WTC11 (cell line): ENCODE measurements at regions not wholly inside any gene's neighbourhood (a gene's known extent, or its start where the extent isn't known, plus 50 kb on each side); places are given as distances from the start of the nearest gene placed in this dataset.

Source experiments
- ATAC-seq: fragments of 200-7000 bp; cut with Tn5 transposase; 2 replicates; pipeline ENCODE4 v1.10.0; 2021; ENCODE audit warnings: mild to moderate bottlenecking, moderate library complexity
- CTCF ChIA-PET: fragments of 300-600 bp; sonication (Branson Sonifier 250); formaldehyde crosslinking; loops from one replicate; lab custom pipeline; 2021; ENCODE audit warnings: antibody characterized with exemption; lab: Charles Lee
- POLR2A ChIA-PET: fragments of 350-600 bp; sonication (Branson Sonifier 250); formaldehyde crosslinking; loops from one replicate; lab custom pipeline; 2021; ENCODE audit warnings: antibody characterized with exemption; lab: Charles Lee
- DNase-seq: peaks from one replicate; pipeline ENCODE4 v3.0.0; 2021; ENCODE audit warnings: low spot score
- H3K27ac Mint-ChIP-seq: 2 replicates; pipeline ENCODE4 v1.8.0; 2021; ENCODE audit warnings: mixed read lengths
- H3K27me3 Mint-ChIP-seq: 2 replicates; pipeline ENCODE4 v1.8.0; 2021; ENCODE audit warnings: low read depth, mild to moderate bottlenecking, moderate library complexity, mixed read lengths
- H3K36me3 Mint-ChIP-seq: 2 replicates; pipeline ENCODE4 v1.8.0; 2021; ENCODE audit warnings: mixed read lengths
- H3K4me1 Mint-ChIP-seq: 2 replicates; pipeline ENCODE4 v1.8.0; 2022; ENCODE audit warnings: mixed read lengths
- H3K4me3 Mint-ChIP-seq: 2 replicates; pipeline ENCODE4 v1.8.0; 2021; ENCODE audit warnings: mild to moderate bottlenecking, moderate library complexity, mixed read lengths
- H3K9me3 Mint-ChIP-seq: 2 replicates; pipeline ENCODE4 v1.8.0; 2021; ENCODE audit warnings: mixed read lengths
- HMGA2 ChIP-seq: fragments of 250-450 bp; sonication (Bioruptor Pico); IDR thresholded peaks from 2 replicates; pipeline ENCODE4 v1.4.0; 2021; ENCODE audit warnings: mild to moderate bottlenecking, moderate library complexity
- JUN ChIP-seq: sonication (generic); formaldehyde crosslinking; IDR thresholded peaks from 2 replicates; pipeline ENCODE4 v1.8.0; 2023; ENCODE audit warnings: mild to moderate bottlenecking, missing genetic modification reagents
- NFE2L1 ChIP-seq: sonication (generic); formaldehyde crosslinking; IDR thresholded peaks from 2 replicates; pipeline ENCODE4 v1.8.1; 2023; ENCODE audit warnings: missing genetic modification reagents
- OVOL2 ChIP-seq: fragments of 250-450 bp; sonication (Bioruptor Pico); IDR thresholded peaks from 2 replicates; pipeline ENCODE4 v1.9.0; 2021; ENCODE audit warnings: mild to moderate bottlenecking, borderline replicate concordance
- RELA ChIP-seq: sonication (generic); formaldehyde crosslinking; IDR thresholded peaks from 2 replicates; pipeline ENCODE4 v1.8.1; 2022; ENCODE audit warnings: missing genetic modification reagents, mild to moderate bottlenecking, borderline replicate concordance
- TEAD1 ChIP-seq: sonication (generic); formaldehyde crosslinking; IDR thresholded peaks from 2 replicates; pipeline ENCODE4 v1.8.0; 2022; ENCODE audit warnings: mild to moderate bottlenecking, missing genetic modification reagents
- TF ChIP-seq, protein P1 (sequence below): fragments of 250-450 bp; sonication (Bioruptor Pico); IDR thresholded peaks from 2 replicates; pipeline ENCODE4 v1.9.0; 2021; ENCODE audit warnings: mild to moderate bottlenecking
- TF ChIP-seq, protein P2 (sequence below): sonication (generic); formaldehyde crosslinking; IDR thresholded peaks from 2 replicates; pipeline ENCODE4 v1.8.1; 2022; ENCODE audit warnings: missing genetic modification reagents, borderline replicate concordance
- TF ChIP-seq, protein P3 (sequence below): sonication (generic); formaldehyde crosslinking; IDR thresholded peaks from 2 replicates; pipeline ENCODE4 v1.8.0; 2022; ENCODE audit warnings: mild to moderate bottlenecking, missing genetic modification reagents

DNA sequence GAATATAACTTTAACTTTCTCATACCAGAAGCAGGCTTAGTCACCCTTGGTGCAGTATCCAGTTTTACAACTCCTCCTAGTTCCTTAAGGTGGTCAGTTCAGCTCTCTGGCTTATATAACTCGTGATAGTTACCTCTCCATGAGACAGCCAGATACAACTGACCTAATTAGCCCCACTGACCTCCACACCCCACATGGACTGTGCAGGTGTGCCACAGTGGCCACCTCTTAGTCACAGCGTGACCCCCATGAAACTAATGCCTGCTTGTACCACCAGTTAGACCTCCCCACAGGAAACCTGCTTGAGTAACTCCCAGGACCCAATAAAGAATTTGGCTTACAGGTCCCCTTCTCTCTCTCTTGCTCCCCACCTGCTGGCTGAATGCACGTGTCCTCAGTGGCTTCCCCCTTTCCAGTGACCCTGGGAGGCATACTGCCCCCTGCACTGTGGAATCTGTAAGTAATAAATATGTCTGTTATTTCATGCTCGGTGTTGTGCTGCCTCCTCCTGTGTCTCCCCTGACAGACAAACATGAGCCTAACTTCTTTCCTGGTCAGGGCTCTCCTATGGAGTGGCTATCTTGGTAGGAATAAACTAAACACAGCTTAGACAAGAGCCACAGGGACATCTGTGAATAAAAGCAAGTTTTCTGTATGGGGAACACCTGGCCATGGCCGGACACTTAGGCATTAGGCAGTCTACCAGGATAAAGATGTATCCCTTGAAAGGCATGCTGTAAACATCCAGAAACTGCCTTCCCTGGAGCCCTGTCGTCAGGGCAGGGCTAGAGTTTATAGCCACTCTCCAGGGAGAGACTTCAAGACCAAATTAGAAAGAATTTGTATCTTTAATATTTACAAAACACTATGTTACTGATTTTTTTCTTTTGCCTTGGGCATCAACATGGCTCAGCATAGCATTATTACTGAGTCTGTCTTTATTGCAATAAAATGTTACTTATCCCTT is 209.7 kb upstream of the BOD1L1 start (continued):
- TF ChIP-seq, protein P1, sequence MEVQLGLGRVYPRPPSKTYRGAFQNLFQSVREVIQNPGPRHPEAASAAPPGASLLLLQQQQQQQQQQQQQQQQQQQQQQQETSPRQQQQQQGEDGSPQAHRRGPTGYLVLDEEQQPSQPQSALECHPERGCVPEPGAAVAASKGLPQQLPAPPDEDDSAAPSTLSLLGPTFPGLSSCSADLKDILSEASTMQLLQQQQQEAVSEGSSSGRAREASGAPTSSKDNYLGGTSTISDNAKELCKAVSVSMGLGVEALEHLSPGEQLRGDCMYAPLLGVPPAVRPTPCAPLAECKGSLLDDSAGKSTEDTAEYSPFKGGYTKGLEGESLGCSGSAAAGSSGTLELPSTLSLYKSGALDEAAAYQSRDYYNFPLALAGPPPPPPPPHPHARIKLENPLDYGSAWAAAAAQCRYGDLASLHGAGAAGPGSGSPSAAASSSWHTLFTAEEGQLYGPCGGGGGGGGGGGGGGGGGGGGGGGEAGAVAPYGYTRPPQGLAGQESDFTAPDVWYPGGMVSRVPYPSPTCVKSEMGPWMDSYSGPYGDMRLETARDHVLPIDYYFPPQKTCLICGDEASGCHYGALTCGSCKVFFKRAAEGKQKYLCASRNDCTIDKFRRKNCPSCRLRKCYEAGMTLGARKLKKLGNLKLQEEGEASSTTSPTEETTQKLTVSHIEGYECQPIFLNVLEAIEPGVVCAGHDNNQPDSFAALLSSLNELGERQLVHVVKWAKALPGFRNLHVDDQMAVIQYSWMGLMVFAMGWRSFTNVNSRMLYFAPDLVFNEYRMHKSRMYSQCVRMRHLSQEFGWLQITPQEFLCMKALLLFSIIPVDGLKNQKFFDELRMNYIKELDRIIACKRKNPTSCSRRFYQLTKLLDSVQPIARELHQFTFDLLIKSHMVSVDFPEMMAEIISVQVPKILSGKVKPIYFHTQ (CRISPR knock-in tag): no peak

DNA sequence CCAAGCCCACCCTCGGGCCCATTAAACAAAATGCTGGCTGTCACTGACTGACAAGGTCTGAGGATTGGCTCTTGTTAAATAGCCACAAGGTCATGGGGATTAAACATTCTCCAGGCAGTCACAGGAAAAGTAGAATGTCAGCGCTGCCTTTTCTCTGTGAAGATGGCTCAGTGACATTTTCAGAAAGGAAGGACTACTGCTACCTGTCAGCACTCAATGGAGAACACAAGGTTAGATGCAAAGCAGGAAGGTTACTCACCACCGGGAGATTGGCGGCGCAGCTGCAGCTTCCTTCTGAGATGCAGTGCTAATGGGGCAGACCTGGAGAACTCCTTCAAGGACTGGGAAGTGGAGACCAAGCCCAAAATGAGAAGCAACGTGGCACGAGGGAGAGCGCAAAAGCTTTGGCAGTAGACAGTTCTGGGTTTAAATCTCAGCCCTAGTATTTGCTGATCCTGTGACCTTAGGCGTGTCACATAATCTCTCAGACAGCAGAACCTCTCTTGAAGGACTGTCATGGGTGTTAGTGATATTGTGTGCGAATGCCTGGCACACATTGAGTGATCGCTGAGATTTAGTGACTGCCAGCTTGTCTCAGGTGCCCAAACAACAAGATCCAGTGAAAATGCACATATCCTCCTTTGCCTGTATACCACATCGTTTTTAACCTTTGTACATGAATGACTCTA is 213.1 kb upstream of the BOD1L1 start:
- H3K27me3 Mint-ChIP-seq: no peaks in the 10 kb centered on the region
- TF ChIP-seq, protein P2, sequence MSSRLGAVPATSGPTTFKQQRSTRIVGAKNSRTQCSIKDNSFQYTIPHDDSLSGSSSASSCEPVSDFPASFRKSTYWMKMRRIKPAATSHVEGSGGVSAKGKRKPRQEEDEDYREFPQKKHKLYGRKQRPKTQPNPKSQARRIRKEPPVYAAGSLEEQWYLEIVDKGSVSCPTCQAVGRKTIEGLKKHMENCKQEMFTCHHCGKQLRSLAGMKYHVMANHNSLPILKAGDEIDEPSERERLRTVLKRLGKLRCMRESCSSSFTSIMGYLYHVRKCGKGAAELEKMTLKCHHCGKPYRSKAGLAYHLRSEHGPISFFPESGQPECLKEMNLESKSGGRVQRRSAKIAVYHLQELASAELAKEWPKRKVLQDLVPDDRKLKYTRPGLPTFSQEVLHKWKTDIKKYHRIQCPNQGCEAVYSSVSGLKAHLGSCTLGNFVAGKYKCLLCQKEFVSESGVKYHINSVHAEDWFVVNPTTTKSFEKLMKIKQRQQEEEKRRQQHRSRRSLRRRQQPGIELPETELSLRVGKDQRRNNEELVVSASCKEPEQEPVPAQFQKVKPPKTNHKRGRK (CRISPR knock-in tag): no peak
- TF ChIP-seq TEAD1 (no peak), OVOL2 (CRISPR knock-in tag) (no peak), RELA (CRISPR knock-in tag) (no peak)
- TF ChIP-seq, protein P3, sequence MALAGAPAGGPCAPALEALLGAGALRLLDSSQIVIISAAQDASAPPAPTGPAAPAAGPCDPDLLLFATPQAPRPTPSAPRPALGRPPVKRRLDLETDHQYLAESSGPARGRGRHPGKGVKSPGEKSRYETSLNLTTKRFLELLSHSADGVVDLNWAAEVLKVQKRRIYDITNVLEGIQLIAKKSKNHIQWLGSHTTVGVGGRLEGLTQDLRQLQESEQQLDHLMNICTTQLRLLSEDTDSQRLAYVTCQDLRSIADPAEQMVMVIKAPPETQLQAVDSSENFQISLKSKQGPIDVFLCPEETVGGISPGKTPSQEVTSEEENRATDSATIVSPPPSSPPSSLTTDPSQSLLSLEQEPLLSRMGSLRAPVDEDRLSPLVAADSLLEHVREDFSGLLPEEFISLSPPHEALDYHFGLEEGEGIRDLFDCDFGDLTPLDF (CRISPR knock-in tag): no peak
- TF ChIP-seq, all 79 proteins: peak for 0
- H3K36me3 Mint-ChIP-seq: no peaks in the 10 kb centered on the region
- ChIA-PET CTCF (no interaction called here), POLR2A (no interaction called here)
- peaks cover 10% of the 10 kb centered on the region; the same call in 1 of the 2 replicates for H3K9me3 Mint-ChIP-seq
- no peak for ATAC-seq
- no peaks in the 10 kb centered on the region for H3K4me1 Mint-ChIP-seq
- no peak for DNase-seq
- H3K27ac Mint-ChIP-seq: no peak overlapping the region
- H3K4me3 Mint-ChIP-seq: no peak overlapping the region

DNA sequence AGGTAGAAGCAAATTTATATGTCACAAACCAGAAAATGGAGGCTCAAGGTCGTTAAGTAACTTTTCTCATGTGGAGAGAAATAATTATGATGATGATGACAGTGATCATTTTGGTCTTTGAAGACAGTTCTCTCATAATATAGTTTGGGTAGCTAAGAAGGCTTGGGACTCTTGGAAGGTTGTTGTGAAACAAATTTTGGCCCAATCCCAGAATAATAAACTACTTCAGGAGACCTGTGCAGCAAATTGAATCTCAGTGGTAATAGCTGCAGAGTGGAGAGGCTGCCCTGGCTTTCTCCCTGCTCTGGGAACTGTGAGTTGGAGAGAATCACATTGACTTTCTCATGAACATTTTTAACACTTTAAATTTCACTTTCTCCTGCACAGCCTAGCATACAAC is 217.2 kb upstream of the BOD1L1 start:
- H3K27me3 Mint-ChIP-seq: no peaks in the 10 kb centered on the region
- CTCF ChIA-PET: no interaction called here
- peaks cover 14% of the 10 kb centered on the region for H3K9me3 Mint-ChIP-seq
- no peak overlapping the region for H3K27ac Mint-ChIP-seq
- DNase-seq (no peak), ATAC-seq (no peak)
- H3K4me1 Mint-ChIP-seq: peaks cover 1% of the 10 kb centered on the region
- no peak overlapping the region for H3K4me3 Mint-ChIP-seq
- TF ChIP-seq JUN (no peak), HMGA2 (CRISPR knock-in tag) (no peak), NFE2L1 (CRISPR knock-in tag) (no peak)
- TF ChIP-seq, protein P3 (CRISPR knock-in tag): no peak
- TF ChIP-seq, protein P2 (CRISPR knock-in tag): no peak
- POLR2A ChIA-PET: no interaction called here
- no peaks in the 10 kb centered on the region for H3K36me3 Mint-ChIP-seq
